Left renal cortex interstitium (tissue), 4 donors: ENCODE measurements at regions not wholly inside any gene's neighbourhood (a gene's known extent, or its start where the extent isn't known, plus 50 kb on each side); places are given as distances from the start of the nearest gene placed in this dataset.
"Not testable (repeated sequence)": the region's sequence is repeated elsewhere in the genome, so short reads cannot be mapped to it uniquely, and the experiment has no call there.

Experiments used
- DNase-seq, 4 donors: peaks; one replicate each; pipeline ENCODE4 v3.0.0-alpha.2; 2013; ENCODE audit warnings: low read depth in 4 of 4, low spot score in 2 of 4, missing footprints in 1 of 4

- no peak for DNase-seq
These were observed 291.4 kb downstream of the JRKL start for GRCh38 chr11:96681019-96681716.

- no peak for DNase-seq
These were observed 304.5 kb downstream of the JRKL start for GRCh38 chr11:96694338-96694737.

- DNase-seq, result no peak
These were observed 306.9 kb downstream of the JRKL start for GRCh38 chr11:96696731-96697130.

GRCh38 chr11:96697466-96697865 lies 307.7 kb downstream of the JRKL start:
- no peak for DNase-seq

- no peak for DNase-seq
These were observed 315.0 kb downstream of the JRKL start for GRCh38 chr11:96704847-96705246.

GRCh38 chr11:96706761-96707160 lies 316.9 kb downstream of the JRKL start:
- no peak for DNase-seq

- no peak for DNase-seq
These were observed 317.5 kb downstream of the JRKL start for GRCh38 chr11:96707273-96707672.

GRCh38 chr11:96708219-96708878 lies 318.5 kb downstream of the JRKL start:
- peak in 2 of 4 donors; percentile 16 to 18 for DNase-seq

- DNase-seq, result no peak
These were observed 323.5 kb downstream of the JRKL start for GRCh38 chr11:96713301-96713700.

GRCh38 chr11:96714689-96715088 lies 324.9 kb downstream of the JRKL start:
- no peak for DNase-seq

GRCh38 chr11:96715208-96715607 lies 325.4 kb downstream of the JRKL start:
- no peak for DNase-seq

- no peak for DNase-seq
These were observed 346.8 kb downstream of the JRKL start for GRCh38 chr11:96736601-96737000.

GRCh38 chr11:96738311-96738710 lies 348.5 kb downstream of the JRKL start:
- DNase-seq, result no peak

GRCh38 chr11:96741068-96741467 lies 351.3 kb downstream of the JRKL start:
- no peak for DNase-seq

GRCh38 chr11:96744697-96745096 lies 354.9 kb downstream of the JRKL start:
- DNase-seq, result no peak

GRCh38 chr11:96748639-96749370 lies 359.0 kb downstream of the JRKL start:
- DNase-seq, result no peak

GRCh38 chr11:96751807-96752206 lies 362.0 kb downstream of the JRKL start:
- not testable (repeated sequence) for DNase-seq

GRCh38 chr11:96752221-96752620 lies 362.4 kb downstream of the JRKL start:
- DNase-seq, result no peak

- no peak for DNase-seq
These were observed 364.2 kb downstream of the JRKL start for GRCh38 chr11:96753997-96754396.

- no peak for DNase-seq
These were observed 365.4 kb downstream of the JRKL start for GRCh38 chr11:96755209-96755608.

GRCh38 chr11:96755752-96756151 lies 365.9 kb downstream of the JRKL start:
- no peak for DNase-seq

GRCh38 chr11:96758957-96759356 lies 369.1 kb downstream of the JRKL start:
- no peak for DNase-seq
